Nephron (organoid): ENCODE measurements at regions not wholly inside any gene's neighbourhood (a gene's known extent, or its start where the extent isn't known, plus 50 kb on each side); places are given as distances from the start of the nearest gene placed in this dataset.

Experiments used
- H3K27ac Mint-ChIP-seq, 3 experiments: 2 replicates each; pipeline ENCODE4 v1.8.0; 2020; ENCODE audit warnings: mixed read lengths in 3 of 3, mild to moderate bottlenecking in 2 of 3, moderate library complexity in 1 of 3
- H3K27me3 Mint-ChIP-seq: 2 replicates; pipeline ENCODE4 v1.8.0; 2021; ENCODE audit warnings: low read depth, mild to moderate bottlenecking, moderate library complexity, mixed read lengths
- H3K36me3 Mint-ChIP-seq: 2 replicates; pipeline ENCODE4 v1.8.0; 2020; ENCODE audit warnings: low read depth, mixed read lengths
- H3K4me1 Mint-ChIP-seq: 2 replicates; pipeline ENCODE4 v1.8.0; 2020; ENCODE audit warnings: mixed read lengths
- H3K4me3 Mint-ChIP-seq, 3 experiments: 2 replicates each; pipeline ENCODE4 v1.8.0; 2020; ENCODE audit warnings: mild to moderate bottlenecking in 3 of 3, mixed read lengths in 3 of 3, moderate library complexity in 2 of 3
- H3K9me3 Mint-ChIP-seq: 2 replicates; pipeline ENCODE4 v1.8.0; 2020; ENCODE audit warnings: mixed read lengths
- TF ChIP-seq, protein P1 (sequence below), 3 experiments: fragments of 200-600 bp; sonication (generic); IDR thresholded peaks; one replicate each; pipeline ENCODE4 v1.5.0; 2021; ENCODE audit warnings: antibody characterized with exemption in 3 of 3; ENCODE audit not compliant: unreplicated experiment in 3 of 3

DNA sequence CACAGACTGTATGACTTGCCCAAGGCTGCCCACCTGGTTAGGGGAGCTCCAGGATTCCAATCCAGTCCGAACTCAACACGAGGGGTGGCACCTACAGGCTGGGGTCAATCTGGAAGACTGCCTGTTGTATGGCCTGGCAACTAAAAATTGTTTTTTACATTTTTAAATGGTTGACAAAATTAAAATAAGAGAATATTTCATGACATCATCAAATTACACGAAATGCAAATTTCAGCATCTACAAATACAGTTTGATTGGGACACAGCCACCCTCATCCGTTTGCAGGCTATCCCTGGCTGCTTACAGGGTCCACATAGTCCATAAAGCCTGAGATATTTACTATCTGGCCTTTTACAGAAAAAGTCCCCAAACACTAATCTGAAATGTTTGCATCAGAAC lies 235.9 kb upstream of the GMDS start:
- Mint-ChIP-seq H3K9me3 (peaks cover 6% of the 10 kb centered on the region), H3K4me1 (peaks cover 46% of the 10 kb centered on the region), H3K27me3 (peaks cover 26% of the 10 kb centered on the region)

DNA sequence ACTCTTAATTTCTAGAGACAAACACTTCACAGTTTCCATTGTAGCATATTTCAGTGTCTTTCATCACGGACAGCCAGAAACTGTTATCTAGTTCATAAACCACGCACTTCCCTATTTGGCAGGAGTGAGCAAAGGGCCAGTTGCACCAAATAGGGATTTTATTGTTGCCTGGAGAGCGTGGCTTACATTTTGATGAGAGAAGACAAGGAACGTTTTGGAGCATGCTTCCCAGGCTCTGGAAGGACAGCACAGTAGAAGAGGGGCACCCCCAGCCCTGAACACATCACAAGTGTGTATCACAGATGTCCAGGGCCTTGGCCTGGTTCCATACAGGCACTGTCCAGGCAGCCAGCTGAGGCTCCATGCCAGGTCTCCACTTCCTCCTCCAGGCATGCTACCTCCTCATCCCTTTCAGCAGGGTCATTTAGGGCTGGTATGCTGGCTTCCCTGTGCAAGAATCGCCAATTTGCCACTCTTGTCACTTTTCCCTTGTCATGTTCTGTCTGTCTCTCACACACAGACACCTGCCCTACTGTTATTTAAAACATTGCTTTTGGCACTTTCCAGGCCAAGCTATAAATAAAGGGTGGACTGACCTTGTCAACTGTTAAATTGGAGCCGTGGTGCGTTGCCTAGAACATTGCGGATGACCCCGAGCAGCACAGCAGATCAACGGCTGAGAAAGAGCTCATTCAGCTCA lies 235.0 kb upstream of the GMDS start:
- Mint-ChIP-seq H3K36me3 (peaks cover 13% of the 10 kb centered on the region), H3K4me3 (peak overlapping the region in 1 of 3 experiments; percentile 5), H3K4me1 (peaks cover 49% of the 10 kb centered on the region), H3K27ac (peak overlapping the region; percentile 57 to 96 (median 74)), H3K9me3 (peaks cover 6% of the 10 kb centered on the region), H3K27me3 (peaks cover 31% of the 10 kb centered on the region)
- TF ChIP-seq, protein P1, sequence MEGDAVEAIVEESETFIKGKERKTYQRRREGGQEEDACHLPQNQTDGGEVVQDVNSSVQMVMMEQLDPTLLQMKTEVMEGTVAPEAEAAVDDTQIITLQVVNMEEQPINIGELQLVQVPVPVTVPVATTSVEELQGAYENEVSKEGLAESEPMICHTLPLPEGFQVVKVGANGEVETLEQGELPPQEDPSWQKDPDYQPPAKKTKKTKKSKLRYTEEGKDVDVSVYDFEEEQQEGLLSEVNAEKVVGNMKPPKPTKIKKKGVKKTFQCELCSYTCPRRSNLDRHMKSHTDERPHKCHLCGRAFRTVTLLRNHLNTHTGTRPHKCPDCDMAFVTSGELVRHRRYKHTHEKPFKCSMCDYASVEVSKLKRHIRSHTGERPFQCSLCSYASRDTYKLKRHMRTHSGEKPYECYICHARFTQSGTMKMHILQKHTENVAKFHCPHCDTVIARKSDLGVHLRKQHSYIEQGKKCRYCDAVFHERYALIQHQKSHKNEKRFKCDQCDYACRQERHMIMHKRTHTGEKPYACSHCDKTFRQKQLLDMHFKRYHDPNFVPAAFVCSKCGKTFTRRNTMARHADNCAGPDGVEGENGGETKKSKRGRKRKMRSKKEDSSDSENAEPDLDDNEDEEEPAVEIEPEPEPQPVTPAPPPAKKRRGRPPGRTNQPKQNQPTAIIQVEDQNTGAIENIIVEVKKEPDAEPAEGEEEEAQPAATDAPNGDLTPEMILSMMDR (IDR thresholded peaks at IDR 0.05; ENCODE audit: unreplicated experiment in 3 of 3), result no peak

More for the DNA sequence above, 235.9 kb upstream of the GMDS start:
- no peak overlapping the region for H3K27ac Mint-ChIP-seq
- TF ChIP-seq, protein P1 (IDR thresholded peaks at IDR 0.05; ENCODE audit: unreplicated experiment in 3 of 3), result no peak
- no peak overlapping the region for H3K4me3 Mint-ChIP-seq
- H3K36me3 Mint-ChIP-seq, result peaks cover 13% of the 10 kb centered on the region

DNA sequence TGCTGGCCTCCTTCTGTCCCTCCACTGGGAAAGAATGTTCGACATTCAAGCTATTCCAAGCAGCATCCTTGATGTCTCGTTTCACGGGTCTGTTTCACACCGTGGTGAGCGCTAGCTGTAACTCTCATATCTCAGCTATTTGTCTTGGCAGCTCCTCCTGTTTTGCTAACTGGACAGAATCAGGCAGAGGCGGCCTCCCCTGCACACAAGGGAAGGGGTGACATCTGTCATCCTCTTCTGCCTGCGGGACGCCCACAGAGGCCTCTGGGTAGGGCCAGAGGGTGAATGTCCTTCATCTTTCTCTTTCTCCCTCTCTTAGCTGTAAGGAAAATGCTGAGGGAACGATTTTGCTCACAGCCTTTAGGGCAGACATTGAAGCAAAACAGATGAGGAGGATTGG lies 232.8 kb upstream of the GMDS start:
- peaks cover 46% of the 10 kb centered on the region for H3K4me1 Mint-ChIP-seq
- peak overlapping the region in 1 of 3 experiments; percentile 39 for H3K4me3 Mint-ChIP-seq
- peaks cover 6% of the 10 kb centered on the region for H3K36me3 Mint-ChIP-seq
- H3K27ac Mint-ChIP-seq, result peak overlapping the region; percentile 74 to 96 (median 95)
- H3K9me3 Mint-ChIP-seq, result peaks cover 2% of the 10 kb centered on the region
- TF ChIP-seq, protein P1 (IDR thresholded peaks at IDR 0.05; ENCODE audit: unreplicated experiment in 3 of 3), result no peak
- peaks cover 31% of the 10 kb centered on the region for H3K27me3 Mint-ChIP-seq

DNA sequence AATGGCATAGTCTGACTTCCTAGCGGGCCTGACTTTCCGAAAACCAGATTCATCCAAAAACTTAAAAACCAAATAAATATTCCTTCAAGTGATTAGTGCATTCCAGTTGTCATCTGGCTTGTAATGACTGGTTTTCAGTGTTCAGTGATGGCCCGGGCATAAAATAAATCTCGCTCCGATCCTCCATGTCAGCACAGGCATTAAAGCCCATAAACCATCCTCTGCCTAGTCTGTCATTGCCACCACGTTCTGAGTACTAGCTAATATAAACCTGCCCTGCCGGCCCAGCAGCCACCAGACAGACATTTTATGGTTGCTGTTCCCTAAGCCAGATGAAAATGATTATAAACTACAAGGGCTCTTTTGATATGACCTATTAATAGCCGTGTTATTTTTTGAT lies 232.3 kb upstream of the GMDS start:
- H3K27me3 Mint-ChIP-seq, result peaks cover 29% of the 10 kb centered on the region
- TF ChIP-seq, protein P1 (IDR thresholded peaks at IDR 0.05; ENCODE audit: unreplicated experiment in 3 of 3), result no peak
- H3K9me3 Mint-ChIP-seq, result peaks cover under 1% of the 10 kb centered on the region
- peak overlapping the region; percentile 74 to 96 (median 95) for H3K27ac Mint-ChIP-seq
- H3K36me3 Mint-ChIP-seq, result peaks cover 4% of the 10 kb centered on the region
- H3K4me3 Mint-ChIP-seq, result peak overlapping the region in 1 of 3 experiments; percentile 39
- H3K4me1 Mint-ChIP-seq, result peaks cover 52% of the 10 kb centered on the region

DNA sequence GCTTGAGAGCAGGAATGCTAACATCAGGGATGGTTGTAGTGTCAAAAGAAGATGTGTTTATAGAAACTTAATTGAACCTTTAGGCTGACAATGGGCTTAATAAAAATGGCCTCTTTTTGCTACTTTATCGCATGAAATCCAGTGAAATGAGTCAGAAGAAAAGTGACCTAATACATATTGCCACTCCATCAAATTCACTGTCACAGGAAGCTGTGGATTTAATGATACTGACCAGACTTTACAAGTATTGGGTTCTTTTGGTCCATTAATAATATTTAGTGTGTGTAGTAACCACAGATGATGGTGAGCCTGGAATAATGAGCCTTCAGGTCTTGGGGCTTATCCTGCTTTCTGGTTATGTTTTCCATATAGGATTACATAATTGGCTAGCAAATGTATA lies 231.8 kb upstream of the GMDS start:
- Mint-ChIP-seq H3K4me3 (no peak overlapping the region), H3K36me3 (peaks cover 2% of the 10 kb centered on the region), H3K9me3 (no peaks in the 10 kb centered on the region), H3K27ac (peak overlapping the region; percentile 74 to 96 (median 95)), H3K27me3 (peaks cover 25% of the 10 kb centered on the region), H3K4me1 (peaks cover 54% of the 10 kb centered on the region)
- TF ChIP-seq, protein P1 (IDR thresholded peaks at IDR 0.05; ENCODE audit: unreplicated experiment in 3 of 3), result no peak

DNA sequence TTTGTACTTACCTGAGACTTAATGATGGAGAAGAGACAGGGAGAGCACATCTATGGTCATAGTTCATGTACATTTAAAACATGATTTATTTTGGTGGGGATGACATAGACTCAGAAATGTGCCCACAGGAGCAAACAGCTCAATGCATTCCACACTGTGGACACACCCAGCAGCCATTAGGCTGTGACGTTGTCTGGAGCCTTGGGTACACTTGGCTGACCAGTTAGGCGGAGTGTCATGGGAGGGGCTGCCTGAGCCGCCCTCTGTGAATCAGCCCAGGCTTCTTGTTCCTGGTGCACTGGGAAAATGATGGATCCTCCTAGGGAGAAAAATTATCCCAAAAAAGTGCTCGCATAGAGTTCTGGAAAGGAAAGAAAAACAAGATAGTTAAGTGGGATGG lies 231.0 kb upstream of the GMDS start:
- Mint-ChIP-seq H3K9me3 (no peaks in the 10 kb centered on the region), H3K36me3 (no peaks in the 10 kb centered on the region), H3K4me3 (no peak overlapping the region), H3K27ac (peak overlapping the region in 2 of 3 experiments; percentile 60 to 96), H3K27me3 (peaks cover 23% of the 10 kb centered on the region), H3K4me1 (peaks cover 54% of the 10 kb centered on the region)
- TF ChIP-seq, protein P1 (IDR thresholded peaks at IDR 0.05; ENCODE audit: unreplicated experiment in 3 of 3), result no peak
